ENCODE measurements at regions not wholly inside any gene's neighbourhood (a gene's known extent, or its start where the extent isn't known, plus 50 kb on each side); places are given as distances from the start of the nearest gene placed in this dataset.
"Not testable (repeated sequence)": the region's sequence is repeated elsewhere in the genome, so short reads cannot be mapped to it uniquely, and the experiment has no call there.

DNA sequence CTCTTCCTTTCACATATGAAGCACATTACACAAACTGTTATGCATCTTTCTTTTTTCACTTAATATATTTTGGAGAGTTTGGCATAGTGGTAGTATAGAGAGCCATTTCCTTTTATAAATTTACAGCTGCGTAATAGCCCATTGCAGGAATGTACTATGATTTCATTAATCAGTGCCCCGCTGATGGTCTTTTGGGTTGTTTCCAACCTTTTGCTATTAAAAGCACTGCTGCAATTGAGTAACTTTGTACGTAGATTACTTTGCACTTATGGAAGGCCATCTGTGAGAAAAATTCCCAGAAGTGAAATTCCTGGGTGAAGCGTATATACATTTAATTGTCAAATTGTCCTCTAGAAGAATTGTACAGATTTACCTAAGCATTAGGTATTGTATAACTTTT lies 565.3 kb upstream of the ZNF804A start:
- DNase-seq: no peak

DNA sequence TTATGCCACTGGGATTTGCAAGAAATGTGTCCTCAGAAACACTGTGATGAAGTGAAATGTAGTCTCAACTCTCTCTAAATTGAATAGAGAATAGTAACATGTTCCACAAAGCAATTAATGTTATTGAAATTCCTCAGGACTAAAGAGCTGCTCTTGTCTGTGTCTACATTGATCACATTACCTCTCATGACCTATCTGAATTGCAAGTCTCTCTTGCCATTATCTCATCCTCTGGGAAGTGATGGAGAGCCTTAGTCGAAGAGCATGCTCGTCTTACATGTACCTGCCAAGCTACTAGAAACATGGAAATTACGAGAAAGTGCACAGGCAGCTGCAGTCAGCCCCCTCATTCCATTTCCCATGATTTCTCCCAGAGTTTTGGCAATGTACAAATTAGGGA lies 561.1 kb upstream of the ZNF804A start:
- DNase-seq: no peak

DNA sequence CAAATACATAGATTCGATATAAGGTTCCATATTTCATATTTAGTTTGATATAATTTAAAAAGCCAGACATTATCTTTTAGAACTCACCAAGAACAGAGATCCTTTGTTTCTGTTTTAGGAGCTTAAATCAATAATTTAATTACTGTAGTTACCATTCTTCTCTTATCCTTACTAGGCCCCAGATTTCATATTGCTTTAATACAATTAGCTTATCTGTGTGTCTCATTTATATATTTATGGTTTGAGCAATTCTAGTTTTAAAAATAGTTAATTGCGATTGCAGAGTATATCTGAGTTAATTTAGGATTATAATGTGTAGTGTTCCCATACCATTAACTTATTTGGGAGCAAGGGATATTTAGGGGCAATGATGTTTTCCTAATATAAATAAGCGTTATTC lies 558.8 kb upstream of the ZNF804A start:
- DNase-seq: no peak

DNA sequence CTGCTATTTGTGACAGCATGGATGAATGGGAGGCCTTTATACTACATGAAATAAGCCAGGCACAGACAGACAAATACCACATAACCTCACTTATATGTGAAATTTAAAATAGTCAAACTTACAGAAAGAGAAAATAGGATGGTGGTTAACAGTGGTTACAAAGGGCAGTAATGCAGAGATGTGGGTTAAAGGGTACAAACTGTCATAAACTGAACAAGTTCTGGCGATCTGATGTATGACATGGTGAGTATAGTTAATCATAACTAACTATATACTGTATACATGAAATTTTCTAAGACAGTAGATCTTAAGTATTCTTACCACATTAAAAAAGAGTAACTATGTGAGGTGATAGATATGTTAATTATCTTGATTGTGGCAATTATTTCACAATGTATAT lies 558.1 kb upstream of the ZNF804A start:
- DNase-seq: no peak

DNA sequence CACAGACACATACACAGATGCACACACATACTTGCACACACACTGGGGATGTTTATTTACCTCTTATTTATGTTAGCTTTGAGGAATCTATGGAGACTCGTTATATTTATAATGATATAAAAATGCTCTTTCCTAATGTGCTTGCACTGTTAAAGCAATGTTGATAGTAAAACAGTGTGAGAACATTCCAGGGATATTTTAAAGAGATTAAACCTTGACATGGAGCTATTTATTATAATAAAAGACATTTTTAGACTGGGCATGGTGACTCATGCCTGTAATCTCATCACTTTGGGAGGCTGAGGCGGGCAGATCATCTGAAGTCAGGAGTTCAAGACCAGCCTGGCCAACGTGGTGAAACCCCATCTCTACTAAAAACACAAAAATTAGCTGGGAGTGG lies 557.3 kb upstream of the ZNF804A start:
- no peak for DNase-seq

DNA sequence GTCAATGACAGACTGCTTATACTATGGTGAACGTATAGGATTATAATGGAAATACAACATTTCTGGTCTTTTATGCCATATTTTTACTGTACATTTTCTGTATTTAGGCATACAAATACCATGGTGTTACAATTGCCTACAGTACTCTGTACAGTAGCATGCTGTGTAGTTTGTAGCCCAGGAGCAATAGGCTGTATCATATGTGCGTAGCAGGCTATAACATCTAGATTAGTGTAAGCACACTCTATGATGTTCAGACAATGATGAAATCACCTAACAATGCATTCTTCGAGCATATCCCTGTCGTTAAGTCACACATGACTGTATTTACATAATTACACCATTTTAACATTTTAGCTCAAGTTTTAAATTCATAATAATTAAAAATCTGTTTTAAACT lies 556.6 kb upstream of the ZNF804A start:
- no peak for DNase-seq

DNA sequence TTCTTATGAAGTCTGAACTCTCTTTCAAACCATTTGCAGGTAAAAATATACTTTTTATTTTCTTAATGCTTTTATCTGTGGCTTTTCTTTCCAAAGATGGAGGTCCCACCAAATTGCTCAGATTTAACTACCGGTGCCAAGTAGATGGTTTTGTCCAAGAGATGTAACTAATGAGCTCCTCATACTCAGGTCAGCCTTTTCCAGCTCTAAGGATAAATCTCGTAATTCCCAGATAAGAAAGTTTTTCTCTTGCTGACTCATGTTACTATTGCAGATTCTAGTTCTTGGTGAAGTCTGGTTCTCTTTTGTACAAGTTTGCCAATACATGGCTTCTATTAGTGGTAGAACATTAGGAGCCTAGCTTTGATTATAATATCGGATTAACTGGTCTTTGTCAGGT lies 550.8 kb upstream of the ZNF804A start:
- DNase-seq: no peak

DNA sequence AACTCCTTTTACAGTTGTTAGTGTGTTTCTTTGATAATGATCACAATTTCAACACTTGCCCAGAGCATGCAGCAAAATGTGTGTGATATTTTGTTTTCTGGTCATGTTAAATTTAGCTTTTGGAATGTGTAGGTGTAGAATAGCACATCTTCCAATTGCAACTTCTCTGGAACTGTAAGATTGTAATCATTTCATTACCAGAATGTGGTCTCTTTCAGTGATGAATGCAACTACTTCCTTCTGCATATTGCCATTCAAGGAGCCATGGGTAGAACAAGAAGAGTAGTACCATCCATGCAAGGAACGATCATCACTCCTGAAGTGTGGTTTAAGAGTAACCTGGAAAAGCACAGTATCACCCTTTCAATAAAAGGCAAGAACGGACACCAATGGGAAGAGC lies 548.8 kb upstream of the ZNF804A start:
- DNase-seq: peak; percentile 35

DNA sequence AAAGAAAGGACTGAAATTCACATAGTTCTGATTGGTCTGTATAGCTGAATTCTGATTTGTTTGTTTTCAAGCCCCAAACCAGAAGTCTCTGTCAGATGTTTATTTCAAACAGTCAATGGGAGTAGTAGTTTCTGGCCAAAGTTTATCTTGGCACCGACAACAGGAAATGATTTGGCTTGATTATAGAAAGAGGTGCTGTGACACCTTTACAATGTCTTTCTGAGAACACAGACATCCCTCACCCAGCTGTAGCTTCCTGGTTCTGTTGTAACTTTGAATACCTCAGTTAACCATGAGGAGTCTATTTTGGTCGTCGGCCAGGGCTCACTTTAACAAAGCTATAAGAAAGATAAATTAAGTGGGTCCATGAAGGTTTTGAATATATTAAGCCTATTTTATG lies 545.0 kb upstream of the ZNF804A start:
- DNase-seq: no peak

DNA sequence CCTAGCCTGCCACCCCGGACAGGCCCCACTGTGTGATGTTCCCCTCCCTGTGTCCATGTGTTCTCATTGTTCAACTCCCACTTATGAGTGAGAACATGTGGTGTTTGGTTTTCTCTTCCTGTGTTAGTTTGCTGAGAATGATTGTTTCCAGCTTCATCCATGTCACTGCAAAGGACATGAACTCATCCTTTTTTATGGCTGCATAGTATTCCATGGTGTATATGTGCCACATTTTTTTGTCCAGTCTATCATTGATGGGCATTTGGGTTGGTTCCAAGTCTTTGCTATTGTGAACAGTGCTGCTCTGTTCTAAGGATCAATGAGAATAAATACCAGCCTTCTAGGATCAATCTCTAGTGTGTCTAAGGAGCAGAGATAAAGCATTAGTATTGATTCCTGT lies 543.9 kb upstream of the ZNF804A start:
- not testable (repeated sequence) for DNase-seq

DNA sequence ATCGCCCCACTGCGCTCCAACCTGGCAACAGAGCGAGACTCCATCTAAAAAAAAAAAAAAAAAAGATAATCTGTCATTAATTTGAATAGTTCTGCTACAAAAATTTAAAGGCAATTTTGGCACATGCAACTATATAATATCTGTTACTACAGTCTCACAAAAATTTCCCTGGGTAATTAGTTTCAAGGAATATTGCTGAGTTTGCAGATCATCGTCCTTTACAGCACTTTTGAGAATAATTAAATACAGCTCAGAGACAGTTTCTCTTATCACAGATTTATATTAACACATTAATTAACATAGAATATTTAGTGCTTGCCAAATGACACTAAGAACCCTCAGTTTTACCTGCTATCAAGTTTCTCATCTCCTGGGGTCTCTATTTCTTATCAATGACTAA lies 540.4 kb upstream of the ZNF804A start:
- no peak for DNase-seq

DNA sequence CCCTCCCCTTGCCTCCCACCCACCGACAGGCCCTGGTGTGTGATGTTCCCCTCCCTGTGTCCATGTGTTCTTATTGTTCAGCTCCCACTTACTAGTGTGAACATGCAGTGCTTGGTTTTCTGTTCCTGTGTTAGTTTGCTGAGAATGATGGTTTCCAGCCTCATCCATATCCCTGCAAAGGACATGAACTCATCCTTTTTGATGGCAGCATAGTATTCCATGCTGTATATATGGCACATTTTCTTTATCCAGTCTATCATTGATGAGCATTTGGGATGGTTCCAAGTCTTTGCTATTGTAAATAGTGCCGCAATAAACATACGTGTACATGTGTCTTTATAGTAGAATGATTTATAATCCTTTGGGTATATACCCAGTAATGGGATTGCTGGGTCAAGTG lies 538.1 kb upstream of the ZNF804A start:
- not testable (repeated sequence) for DNase-seq

DNA sequence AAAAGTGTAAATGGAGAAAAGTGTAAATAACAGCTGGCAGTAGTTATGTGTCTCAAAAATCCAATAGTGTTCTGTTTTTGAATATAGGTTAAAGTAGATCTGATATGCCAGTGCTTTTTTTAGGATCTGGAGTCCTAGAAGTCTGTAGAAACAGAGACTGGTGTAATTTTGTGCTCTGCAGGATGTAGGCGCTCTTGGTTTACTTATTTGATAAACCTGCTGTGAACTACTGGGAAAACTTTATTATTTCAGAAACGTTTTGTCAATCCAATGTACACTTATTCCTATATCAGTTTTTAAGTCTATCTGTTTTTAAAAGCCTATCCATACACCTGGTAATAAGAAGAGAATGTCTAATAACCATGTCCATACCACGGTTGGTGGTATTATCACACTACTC lies 530.8 kb upstream of the ZNF804A start:
- DNase-seq: peak; percentile 49

DNA sequence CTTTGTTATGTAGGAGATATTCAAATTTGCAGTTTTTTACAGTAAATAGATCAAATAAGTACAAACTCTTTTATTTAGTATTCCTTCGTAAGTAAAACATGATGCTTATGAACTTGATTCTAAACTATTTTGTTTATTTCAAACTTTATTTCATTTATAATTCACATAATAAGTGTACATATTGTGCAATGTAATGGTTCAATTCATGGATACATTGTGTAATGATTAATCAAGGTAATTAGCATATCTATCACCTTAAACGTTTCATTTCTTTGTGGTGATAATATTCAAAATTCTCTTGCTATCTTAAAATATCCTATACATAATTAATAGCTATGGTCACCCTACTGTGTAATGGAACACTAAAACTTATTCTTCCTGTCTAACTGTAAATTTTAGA lies 525.9 kb upstream of the ZNF804A start:
- no peak for DNase-seq

DNA sequence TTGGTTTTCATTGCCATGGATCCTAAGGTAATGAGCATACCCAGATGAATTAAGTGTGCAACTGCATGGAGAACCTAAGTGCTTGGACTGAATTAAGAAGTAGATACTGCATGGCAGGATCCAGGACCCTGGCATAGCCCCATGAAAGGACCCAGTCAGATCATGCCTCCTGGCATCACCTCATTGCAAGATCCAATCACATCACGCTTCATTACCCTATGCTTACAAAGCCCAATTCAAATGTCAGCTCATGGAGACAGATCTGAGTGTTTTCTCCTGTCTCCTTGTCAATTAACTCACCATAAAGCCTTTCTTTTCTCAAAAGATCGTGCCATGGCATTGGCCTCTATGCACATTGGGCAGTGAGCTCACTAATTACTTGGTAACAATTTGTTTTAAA lies 519.8 kb upstream of the ZNF804A start:
- DNase-seq: no peak

DNA sequence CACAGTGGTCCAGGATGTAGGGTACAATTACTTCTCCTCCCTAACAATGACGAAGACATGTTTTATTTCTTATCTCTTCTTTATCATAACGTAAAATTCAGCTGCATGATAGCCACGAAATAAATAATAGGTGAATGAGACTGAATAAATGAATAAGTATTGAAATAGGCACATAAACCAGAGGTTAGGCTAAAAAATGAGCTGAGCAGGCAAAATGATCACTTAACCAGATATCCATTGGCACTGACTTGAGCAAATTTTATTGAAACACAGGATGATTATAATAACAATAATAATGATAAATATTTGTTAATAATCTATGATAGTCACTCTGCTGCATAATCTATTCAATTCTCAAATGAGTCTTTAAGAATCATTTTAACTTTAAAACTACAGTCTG lies 506.9 kb upstream of the ZNF804A start:
- DNase-seq: no peak

DNA sequence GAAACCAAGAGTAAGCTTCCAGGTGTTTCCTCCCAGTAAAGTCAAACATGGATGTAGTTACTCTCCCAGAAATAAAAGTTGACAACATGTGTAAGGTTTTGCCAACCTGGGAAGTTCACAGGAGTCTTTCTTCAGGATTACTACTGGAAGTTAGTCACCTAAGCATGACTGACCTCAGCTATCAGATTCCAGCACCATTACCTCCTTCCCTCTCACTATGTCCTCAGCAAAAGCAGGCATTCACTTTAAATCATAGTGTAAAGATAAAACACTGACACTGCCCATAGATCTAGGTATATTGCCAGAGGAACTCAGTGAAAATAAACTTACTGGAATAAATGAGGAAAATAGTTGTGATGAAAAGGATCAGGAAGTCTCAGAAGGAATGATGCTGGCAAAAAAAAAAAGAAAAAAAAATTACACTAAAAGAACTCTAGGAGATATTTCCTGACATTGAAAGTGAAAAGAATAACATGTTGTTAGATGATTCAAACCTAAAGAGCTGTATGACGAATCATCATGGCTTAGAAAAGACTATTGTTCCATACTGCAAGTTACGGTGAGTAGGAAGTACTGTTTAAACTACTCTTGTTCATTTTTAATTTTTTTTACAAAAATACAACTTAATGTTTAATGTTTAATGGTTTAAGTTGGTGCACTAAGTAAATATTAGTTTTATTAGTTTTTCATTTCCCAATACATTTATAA lies 484.5 kb upstream of the ZNF804A start:
- no peak for DNase-seq

DNA sequence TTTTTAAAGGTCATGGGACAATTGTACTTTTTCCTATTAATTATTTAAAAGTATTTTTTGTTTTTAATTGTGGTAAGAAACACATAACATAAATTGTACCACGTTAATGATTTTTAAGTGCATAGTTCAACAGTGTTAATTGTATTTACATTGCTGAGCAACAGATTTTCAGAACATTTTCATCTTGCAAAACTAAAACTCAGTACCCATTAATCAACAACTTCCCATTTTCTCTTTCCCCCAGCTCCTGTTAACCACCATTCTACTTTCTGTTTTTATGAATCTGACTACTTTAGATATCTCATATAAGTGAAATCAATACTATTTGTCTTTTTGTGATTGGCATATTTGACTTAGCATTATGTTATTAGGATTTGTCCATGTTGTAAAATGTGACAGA lies 483.9 kb upstream of the ZNF804A start:
- no peak for DNase-seq

DNA sequence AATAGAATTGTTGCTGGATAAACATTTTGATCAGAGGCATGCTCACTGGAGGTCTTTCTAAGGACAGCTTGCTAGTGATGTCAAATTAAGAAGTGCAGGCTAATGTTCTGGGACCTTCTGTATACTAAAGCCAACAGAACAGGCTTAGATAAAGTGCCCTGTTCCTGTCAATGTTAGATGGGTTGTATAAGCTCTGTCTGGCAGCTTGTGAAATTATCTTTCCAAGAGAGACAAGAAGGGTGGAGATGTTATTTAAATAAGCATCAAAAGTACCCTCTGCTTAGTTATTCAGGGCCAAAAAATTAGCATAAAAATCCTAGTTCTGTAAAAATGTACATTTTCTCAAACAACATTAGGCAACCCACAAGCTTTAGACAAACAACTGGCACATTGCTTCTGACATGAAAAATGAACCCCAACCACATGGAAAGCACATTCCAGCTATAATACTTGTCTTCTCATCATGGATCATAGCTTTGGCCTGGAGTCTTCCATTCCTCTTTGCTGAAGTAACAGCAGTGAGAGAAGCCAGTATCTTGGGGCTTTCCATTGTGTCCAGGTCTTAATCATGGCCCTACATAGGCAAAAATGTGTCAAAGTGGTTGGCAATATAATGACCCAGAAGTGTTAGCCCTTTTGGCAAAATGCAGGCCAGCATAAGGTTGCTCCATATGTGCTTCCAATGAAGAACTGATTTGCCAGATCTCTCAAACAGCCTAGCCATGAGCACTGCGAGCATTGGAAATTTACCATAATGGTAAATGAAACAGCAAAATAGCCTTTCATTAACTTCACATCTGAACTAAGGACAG lies 478.1 kb upstream of the ZNF804A start:
- no peak for DNase-seq

DNA sequence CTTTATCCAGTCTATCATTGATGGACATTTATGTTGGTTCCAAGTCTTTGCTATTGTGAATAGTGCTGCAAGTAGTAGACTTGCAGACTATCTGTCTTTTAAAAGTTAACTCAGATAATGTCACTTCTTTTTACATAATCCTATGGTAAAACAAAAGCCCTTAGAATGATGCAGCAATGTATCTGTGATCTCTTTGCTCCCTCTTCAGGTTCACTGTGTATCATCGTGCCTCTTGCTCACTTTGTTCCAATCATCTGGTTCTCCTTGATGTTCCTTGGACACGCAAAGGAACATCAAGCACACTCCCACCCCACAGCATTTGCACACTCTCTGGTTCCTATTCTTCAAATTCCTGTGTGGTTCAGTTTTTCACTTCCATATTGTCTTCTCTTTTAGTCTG lies 472.5 kb upstream of the ZNF804A start:
- DNase-seq: no peak

DNA sequence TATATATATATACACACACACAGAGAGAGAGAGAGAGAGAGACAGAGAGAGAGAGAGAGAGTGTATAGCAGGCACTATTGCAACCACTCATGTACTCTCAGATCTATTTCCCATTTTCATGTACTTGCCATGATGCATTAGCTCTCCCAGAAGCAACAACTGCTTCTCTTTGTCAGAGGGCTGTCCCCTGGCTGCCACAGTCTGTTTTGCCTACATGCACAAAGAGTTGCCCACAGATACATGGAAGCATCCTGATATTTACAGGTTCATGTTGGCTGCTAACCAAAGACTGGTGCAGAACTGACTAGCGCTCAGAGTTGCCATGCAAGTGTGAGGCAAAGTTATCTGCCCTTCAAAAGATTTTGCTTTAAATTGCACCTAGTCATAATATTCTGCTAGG lies 469.3 kb upstream of the ZNF804A start:
- DNase-seq: no peak

DNA sequence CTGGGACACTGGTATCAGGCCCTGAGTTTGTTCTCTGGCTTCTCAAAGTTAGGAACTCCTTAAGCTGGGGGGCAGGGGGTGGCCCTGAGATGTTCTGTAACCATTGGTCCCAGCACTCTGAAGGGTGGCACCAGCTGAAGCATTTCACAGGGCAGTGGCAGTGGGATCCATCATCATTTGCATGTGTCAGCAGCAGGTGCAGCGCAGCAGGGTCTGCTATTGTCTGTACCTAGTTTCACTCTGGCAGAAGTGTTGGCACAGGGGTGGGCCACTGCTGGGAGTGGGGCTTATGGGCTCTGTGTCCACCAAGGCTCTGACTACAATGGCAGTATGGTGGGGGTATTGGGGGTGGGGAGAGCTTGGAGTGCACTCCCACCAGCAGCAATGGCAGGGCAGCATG lies 460.4 kb upstream of the ZNF804A start:
- DNase-seq: no peak

DNA sequence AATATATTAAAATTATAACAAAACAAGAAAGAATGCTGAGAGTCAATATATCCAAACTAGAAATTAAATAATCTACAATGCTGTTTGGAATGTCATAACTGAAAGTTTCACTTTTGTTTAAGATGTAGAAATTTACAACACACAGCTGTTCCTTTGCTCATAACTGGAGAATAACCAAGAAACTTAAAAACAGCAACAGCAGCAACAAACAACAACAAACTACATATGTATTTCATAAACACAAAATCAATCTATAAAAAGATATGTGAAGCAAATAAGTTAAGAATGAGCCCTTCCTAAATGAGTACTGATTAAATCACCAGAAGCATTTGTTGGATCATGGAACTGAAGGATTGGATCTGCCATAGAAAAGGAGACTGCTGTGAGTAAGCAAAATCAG lies 456.5 kb upstream of the ZNF804A start:
- no peak for DNase-seq

DNA sequence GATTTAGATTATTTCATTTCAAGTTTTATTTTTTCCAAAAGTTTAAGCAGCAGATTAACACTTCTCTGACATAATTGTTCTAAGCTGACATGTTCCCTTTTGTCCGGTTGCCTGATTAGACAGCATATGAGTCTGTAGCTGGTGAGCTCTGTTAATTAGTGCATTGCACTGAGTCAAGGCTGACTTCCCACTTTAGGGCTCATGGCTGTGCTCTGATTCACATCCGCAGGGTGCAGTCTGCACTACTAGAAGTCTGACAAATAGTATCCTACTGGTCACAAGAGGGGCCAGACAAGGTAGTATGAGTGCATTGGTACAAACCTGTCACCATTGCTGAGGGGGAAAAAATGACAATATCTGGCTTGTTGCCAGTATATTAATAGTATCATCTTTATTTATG lies 443.9 kb upstream of the ZNF804A start:
- no peak for DNase-seq

DNA sequence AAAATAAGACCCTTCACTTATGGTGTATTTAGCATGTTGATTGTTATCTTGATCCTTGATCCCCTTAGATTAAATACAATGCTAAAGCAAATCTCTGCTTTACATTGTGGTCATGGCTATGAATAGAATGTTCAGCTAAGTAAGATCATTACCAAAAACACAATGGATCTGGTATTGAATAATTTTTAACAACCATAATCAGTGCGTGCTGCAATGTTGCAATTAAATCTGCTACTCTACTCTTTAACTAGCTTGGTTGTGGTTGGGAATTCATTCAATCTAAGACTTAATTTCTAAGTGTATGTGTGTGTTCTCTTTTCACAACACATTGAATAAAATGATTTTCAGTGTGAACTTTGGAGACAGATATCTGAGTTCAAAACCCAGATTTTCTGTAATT lies 442.5 kb upstream of the ZNF804A start:
- no peak for DNase-seq

All from OCI-M1 (cell line).